Panc1 (cell line): ENCODE measurements at regions not wholly inside any gene's neighbourhood (a gene's known extent, or its start where the extent isn't known, plus 50 kb on each side); places are given as distances from the start of the nearest gene placed in this dataset.

Experiments used
- POLR2AphosphoS5 ChIP-seq: IDR thresholded peaks from 2 replicates; pipeline ENCODE4 v1.6.1; 2012; ENCODE audit warnings: mild to moderate bottlenecking, low read depth, low read length, moderate library complexity
- TF ChIP-seq, protein P1 (sequence below): fragments of 450-650 bp; IDR thresholded peaks from 2 replicates; pipeline ENCODE4 v1.5.1; 2017; ENCODE audit warnings: mild to moderate bottlenecking
- TF ChIP-seq, protein P2 (sequence below), 2 experiments: IDR thresholded peaks; 2 replicates each; pipeline ENCODE4 v1.6.1; 2011 to 2012; ENCODE audit warnings: low read depth in 2 of 2, control low read depth in 1 of 2, low read length in 1 of 2, mild to moderate bottlenecking in 1 of 2, moderate library complexity in 1 of 2; ENCODE audit not compliant: insufficient read depth in 1 of 2

DNA sequence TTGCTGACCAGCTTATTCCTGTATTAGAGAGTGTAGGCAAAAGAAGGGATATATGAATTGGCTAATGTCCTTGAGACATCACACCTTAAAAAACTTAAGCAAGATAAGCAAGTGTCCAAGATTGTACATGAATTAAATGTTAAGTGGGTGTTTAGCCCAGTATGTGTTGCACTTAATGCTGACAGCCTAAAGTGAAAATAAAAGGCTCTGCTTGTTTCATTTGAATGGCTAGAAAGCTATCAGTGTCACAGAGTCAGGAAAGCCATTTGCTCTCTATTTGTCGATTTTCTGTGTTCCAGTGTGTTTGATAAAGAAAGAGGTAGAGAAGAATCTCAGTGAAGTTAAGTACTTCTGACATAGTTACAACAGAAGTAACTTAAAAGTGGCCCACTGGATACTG is 744.9 kb downstream of the ANKRD7 start:
- TF ChIP-seq, protein P1, sequence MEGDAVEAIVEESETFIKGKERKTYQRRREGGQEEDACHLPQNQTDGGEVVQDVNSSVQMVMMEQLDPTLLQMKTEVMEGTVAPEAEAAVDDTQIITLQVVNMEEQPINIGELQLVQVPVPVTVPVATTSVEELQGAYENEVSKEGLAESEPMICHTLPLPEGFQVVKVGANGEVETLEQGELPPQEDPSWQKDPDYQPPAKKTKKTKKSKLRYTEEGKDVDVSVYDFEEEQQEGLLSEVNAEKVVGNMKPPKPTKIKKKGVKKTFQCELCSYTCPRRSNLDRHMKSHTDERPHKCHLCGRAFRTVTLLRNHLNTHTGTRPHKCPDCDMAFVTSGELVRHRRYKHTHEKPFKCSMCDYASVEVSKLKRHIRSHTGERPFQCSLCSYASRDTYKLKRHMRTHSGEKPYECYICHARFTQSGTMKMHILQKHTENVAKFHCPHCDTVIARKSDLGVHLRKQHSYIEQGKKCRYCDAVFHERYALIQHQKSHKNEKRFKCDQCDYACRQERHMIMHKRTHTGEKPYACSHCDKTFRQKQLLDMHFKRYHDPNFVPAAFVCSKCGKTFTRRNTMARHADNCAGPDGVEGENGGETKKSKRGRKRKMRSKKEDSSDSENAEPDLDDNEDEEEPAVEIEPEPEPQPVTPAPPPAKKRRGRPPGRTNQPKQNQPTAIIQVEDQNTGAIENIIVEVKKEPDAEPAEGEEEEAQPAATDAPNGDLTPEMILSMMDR, result no peak
- no peak for TF ChIP-seq POLR2AphosphoS5
- TF ChIP-seq, protein P2, sequence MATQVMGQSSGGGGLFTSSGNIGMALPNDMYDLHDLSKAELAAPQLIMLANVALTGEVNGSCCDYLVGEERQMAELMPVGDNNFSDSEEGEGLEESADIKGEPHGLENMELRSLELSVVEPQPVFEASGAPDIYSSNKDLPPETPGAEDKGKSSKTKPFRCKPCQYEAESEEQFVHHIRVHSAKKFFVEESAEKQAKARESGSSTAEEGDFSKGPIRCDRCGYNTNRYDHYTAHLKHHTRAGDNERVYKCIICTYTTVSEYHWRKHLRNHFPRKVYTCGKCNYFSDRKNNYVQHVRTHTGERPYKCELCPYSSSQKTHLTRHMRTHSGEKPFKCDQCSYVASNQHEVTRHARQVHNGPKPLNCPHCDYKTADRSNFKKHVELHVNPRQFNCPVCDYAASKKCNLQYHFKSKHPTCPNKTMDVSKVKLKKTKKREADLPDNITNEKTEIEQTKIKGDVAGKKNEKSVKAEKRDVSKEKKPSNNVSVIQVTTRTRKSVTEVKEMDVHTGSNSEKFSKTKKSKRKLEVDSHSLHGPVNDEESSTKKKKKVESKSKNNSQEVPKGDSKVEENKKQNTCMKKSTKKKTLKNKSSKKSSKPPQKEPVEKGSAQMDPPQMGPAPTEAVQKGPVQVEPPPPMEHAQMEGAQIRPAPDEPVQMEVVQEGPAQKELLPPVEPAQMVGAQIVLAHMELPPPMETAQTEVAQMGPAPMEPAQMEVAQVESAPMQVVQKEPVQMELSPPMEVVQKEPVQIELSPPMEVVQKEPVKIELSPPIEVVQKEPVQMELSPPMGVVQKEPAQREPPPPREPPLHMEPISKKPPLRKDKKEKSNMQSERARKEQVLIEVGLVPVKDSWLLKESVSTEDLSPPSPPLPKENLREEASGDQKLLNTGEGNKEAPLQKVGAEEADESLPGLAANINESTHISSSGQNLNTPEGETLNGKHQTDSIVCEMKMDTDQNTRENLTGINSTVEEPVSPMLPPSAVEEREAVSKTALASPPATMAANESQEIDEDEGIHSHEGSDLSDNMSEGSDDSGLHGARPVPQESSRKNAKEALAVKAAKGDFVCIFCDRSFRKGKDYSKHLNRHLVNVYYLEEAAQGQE (IDR thresholded peaks at IDR 0.05; ENCODE audit: insufficient read depth in 1 of 2, low read depth in 2 of 2, low read length in 1 of 2), result no peak
